Astrocyte (in vitro differentiated cells and primary cell): ENCODE measurements at regions not wholly inside any gene's neighbourhood (a gene's known extent, or its start where the extent isn't known, plus 50 kb on each side); places are given as distances from the start of the nearest gene placed in this dataset.

Experiments
- DNase-seq: peaks from one replicate; pipeline ENCODE4 v3.0.0-alpha.2; 2010; ENCODE audit warnings: low read depth
- FAIRE-seq: peaks from 2 replicates; lab custom pipeline; 2011; peaks lifted over from hg19 to GRCh38; lab: Jason Lieb, UNC
- H2AFZ ChIP-seq: 2 replicates; pipeline ENCODE4 v1.6.0; 2012; ENCODE audit warnings: low read depth, low read length, inconsistent platforms
- H3K27ac ChIP-seq: 2 replicates; pipeline ENCODE4 v1.5.1; 2011; ENCODE audit warnings: low read depth, low read length, inconsistent platforms
- H3K27me3 ChIP-seq: 2 replicates; pipeline ENCODE4 v1.6.0; 2011; ENCODE audit warnings: low read length, inconsistent platforms; ENCODE audit not compliant: insufficient read depth
- H3K36me3 ChIP-seq: 2 replicates; pipeline ENCODE4 v1.5.1; 2011; ENCODE audit warnings: low read length, inconsistent platforms; ENCODE audit not compliant: insufficient read depth
- H3K4me1 ChIP-seq: 2 replicates; pipeline ENCODE4 v1.5.1; 2011; ENCODE audit warnings: low read length, inconsistent platforms; ENCODE audit not compliant: insufficient read depth
- H3K4me2 ChIP-seq: 2 replicates; pipeline ENCODE4 v1.6.0; 2012; ENCODE audit warnings: low read length, inconsistent platforms
- H3K4me3 ChIP-seq: 2 replicates; pipeline ENCODE4 v1.5.1; 2011; ENCODE audit warnings: low read depth, mild to moderate bottlenecking, low read length, inconsistent platforms; ENCODE audit not compliant: insufficient read depth
- H3K79me2 ChIP-seq: 2 replicates; pipeline ENCODE4 v1.6.0; 2012; ENCODE audit warnings: mild to moderate bottlenecking, low read length, inconsistent platforms; ENCODE audit not compliant: insufficient read depth
- H3K9ac ChIP-seq: 2 replicates; pipeline ENCODE4 v1.6.0; 2012; ENCODE audit warnings: mild to moderate bottlenecking, low read length, inconsistent platforms
- H3K9me3 ChIP-seq: 2 replicates; pipeline ENCODE4 v1.5.1; 2012; ENCODE audit warnings: low read depth, mild to moderate bottlenecking, low read length, inconsistent platforms; ENCODE audit not compliant: insufficient read depth
- H4K20me1 ChIP-seq: 2 replicates; pipeline ENCODE4 v1.6.0; 2012; ENCODE audit warnings: low read length, inconsistent platforms; ENCODE audit not compliant: insufficient read depth
- H3K27ac Mint-ChIP-seq: one replicate; pipeline ENCODE4 v1.8.0; 2021; ENCODE audit warnings: mild to moderate bottlenecking, mixed read lengths; ENCODE audit not compliant: unreplicated experiment
- H3K27me3 Mint-ChIP-seq: one replicate; pipeline ENCODE4 v1.8.0; 2021; ENCODE audit warnings: low read depth, mixed read lengths; ENCODE audit not compliant: unreplicated experiment
- H3K36me3 Mint-ChIP-seq: one replicate; pipeline ENCODE4 v1.8.0; 2021; ENCODE audit warnings: low read depth, mixed read lengths; ENCODE audit not compliant: unreplicated experiment
- H3K4me1 Mint-ChIP-seq: one replicate; pipeline ENCODE4 v1.8.0; 2021; ENCODE audit warnings: low read depth, mixed read lengths; ENCODE audit not compliant: unreplicated experiment
- H3K4me3 Mint-ChIP-seq: one replicate; pipeline ENCODE4 v1.8.0; 2021; ENCODE audit warnings: mild to moderate bottlenecking, moderate library complexity, mixed read lengths; ENCODE audit not compliant: unreplicated experiment
- H3K9me3 Mint-ChIP-seq: one replicate; pipeline ENCODE4 v1.8.0; 2021; ENCODE audit warnings: mild to moderate bottlenecking, mixed read lengths; ENCODE audit not compliant: unreplicated experiment
- EZH2 ChIP-seq: IDR thresholded peaks from 2 replicates; pipeline ENCODE4 v1.6.1; 2012; ENCODE audit warnings: mild to moderate bottlenecking, low read length, inconsistent platforms; ENCODE audit not compliant: insufficient read depth
- TF ChIP-seq, protein P1 (sequence below): IDR thresholded peaks from 2 replicates; pipeline ENCODE4 v1.5.1; 2011; ENCODE audit warnings: low read depth, mild to moderate bottlenecking, inconsistent platforms, low read length, moderate library complexity; ENCODE audit not compliant: insufficient read depth

DNA sequence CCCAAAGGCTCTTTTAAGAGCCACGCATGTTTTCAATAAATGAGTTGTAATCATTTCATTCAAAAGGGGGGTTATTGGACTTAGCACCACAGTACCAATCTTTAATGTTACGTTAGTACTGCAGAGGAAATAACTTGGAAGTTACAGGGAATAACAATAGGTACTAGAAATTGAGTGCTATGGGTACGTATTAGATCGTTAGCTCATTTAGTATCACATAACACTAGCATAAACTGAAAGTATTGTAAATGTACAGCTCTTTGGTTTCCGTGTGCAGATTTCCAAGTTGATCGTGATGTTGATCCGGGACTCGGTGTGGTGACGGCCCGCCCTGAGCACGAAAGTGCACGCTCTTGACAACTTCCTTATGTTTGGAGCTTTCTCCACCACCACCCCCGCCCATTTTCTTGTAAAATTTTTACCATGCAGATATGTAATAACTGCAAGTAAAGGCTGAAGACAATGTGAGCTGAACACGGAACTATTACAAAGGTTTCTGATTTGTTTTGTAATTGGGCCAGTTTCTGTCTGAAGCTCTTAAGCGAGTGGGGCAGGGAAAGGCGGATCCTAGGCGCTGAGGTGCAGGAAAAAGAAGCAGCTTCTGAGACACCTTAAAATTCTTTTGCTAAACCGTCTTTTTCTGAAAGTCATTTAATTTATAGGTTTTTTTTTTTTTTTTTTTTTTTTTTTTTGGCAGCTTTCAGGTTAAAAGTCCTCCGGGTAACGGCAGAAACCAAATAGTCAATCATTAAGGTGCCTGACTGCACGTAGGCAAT is 71.5 kb downstream of the HFE start:
- H3K9me3 Mint-ChIP-seq: no peaks in the 10 kb centered on the region
- Histone ChIP-seq H2AFZ (no peak overlapping the region), H4K20me1 (peaks cover 19% of the 10 kb centered on the region), H3K4me1 (peaks cover 11% of the 10 kb centered on the region), H3K36me3 (no peaks in the 10 kb centered on the region), H3K27me3 (no peaks in the 10 kb centered on the region), H3K27ac (peak overlapping the region; percentile 62), H3K79me2 (peaks cover 6% of the 10 kb centered on the region), H3K4me3 (peak overlapping the region; percentile 69), H3K4me2 (peak overlapping the region; percentile 84), H3K9ac (peak overlapping the region; percentile 83), H3K9me3 (no peaks in the 10 kb centered on the region)
- DNase-seq: peak; percentile 32
- H3K27ac Mint-ChIP-seq: peak overlapping the region; percentile 95
- H3K27me3 Mint-ChIP-seq: no peaks in the 10 kb centered on the region
- peak overlapping the region; percentile 93 for H3K4me3 Mint-ChIP-seq
- FAIRE-seq: no peak
- no peak for TF ChIP-seq EZH2
- TF ChIP-seq, protein P1, sequence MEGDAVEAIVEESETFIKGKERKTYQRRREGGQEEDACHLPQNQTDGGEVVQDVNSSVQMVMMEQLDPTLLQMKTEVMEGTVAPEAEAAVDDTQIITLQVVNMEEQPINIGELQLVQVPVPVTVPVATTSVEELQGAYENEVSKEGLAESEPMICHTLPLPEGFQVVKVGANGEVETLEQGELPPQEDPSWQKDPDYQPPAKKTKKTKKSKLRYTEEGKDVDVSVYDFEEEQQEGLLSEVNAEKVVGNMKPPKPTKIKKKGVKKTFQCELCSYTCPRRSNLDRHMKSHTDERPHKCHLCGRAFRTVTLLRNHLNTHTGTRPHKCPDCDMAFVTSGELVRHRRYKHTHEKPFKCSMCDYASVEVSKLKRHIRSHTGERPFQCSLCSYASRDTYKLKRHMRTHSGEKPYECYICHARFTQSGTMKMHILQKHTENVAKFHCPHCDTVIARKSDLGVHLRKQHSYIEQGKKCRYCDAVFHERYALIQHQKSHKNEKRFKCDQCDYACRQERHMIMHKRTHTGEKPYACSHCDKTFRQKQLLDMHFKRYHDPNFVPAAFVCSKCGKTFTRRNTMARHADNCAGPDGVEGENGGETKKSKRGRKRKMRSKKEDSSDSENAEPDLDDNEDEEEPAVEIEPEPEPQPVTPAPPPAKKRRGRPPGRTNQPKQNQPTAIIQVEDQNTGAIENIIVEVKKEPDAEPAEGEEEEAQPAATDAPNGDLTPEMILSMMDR: no peak
- peaks cover 2% of the 10 kb centered on the region for H3K4me1 Mint-ChIP-seq
- H3K36me3 Mint-ChIP-seq: no peaks in the 10 kb centered on the region

DNA sequence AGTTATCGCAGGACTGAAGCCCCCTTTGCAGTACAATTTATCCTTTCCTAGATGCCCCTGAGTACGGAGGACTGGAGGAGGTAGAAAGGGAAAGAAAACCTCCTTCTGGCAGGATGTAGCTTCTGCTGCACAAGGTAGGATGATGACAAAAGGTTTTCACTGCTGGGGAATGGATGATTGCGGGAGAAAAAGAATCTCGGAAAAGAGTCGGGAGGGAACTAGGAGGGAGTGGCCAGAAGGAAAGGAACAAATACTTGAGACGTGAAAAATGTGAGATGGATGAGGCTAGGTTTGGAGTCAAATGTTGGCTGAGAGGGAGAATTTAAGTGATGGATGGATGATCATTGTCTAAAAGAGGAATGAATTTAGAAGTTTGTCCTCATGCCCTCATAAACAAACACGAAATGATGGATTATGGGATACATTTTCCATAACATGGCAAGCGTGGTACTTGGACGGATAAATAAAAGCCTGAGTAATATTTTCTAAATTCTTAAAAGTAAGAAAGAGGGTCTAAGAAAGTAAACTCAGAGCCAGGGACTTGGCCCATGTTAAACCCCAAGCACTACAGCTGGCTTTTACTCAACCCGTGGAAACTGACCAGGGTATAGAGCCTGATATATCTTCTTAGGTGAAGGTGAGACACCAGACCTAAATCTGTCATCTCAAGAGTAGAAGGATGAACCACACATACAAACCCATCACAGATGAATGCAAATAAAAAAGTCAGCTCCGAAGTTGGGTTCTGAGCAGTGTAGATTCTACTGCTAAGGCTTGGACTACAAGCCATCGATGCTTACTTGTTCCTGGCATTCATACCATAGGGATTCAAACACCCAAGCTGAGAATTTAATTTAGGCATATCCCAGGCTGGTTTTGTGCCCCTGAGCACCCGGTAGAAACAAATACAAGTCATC is 72.4 kb downstream of the HFE start:
- Mint-ChIP-seq H3K9me3 (no peaks in the 10 kb centered on the region), H3K27ac (peak overlapping the region; percentile 95), H3K27me3 (no peaks in the 10 kb centered on the region), H3K4me3 (peak overlapping the region; percentile 93), H3K4me1 (peaks cover 2% of the 10 kb centered on the region), H3K36me3 (peaks cover 5% of the 10 kb centered on the region)
- no peaks in the 10 kb centered on the region for H3K9me3 ChIP-seq
- peak overlapping the region; percentile 84 for H3K4me2 ChIP-seq
- peaks cover 19% of the 10 kb centered on the region for H4K20me1 ChIP-seq
- H3K27me3 ChIP-seq: no peaks in the 10 kb centered on the region
- DNase-seq: peak; percentile 44
- TF ChIP-seq, protein P1: no peak
- no peak for TF ChIP-seq EZH2
- H3K9ac ChIP-seq: peak overlapping the region; percentile 83
- H2AFZ ChIP-seq: no peak overlapping the region
- H3K79me2 ChIP-seq: peaks cover 6% of the 10 kb centered on the region
- no peak for FAIRE-seq
- peak overlapping the region; percentile 69 for H3K4me3 ChIP-seq
- H3K27ac ChIP-seq: peak overlapping the region; percentile 62
- H3K36me3 ChIP-seq: no peaks in the 10 kb centered on the region
- peaks cover 11% of the 10 kb centered on the region for H3K4me1 ChIP-seq
